ENCODE measurements at regions not wholly inside any gene's neighbourhood (a gene's known extent, or its start where the extent isn't known, plus 50 kb on each side); places are given as distances from the start of the nearest gene placed in this dataset.
"Not testable (repeated sequence)": the region's sequence is repeated elsewhere in the genome, so short reads cannot be mapped to it uniquely, and the experiment has no call there.

GRCh38 chr11:91147885-91148284, 925.0 kb upstream of the CHORDC1 start:
- no peak for DNase-seq (ENCODE audit: low spot score)

GRCh38 chr11:91141655-91142054, 918.8 kb upstream of the CHORDC1 start:
- DNase-seq (ENCODE audit: low spot score), result no peak

- DNase-seq (ENCODE audit: low spot score), result no peak
Observed at GRCh38 chr11:91136631-91137030, 913.8 kb upstream of the CHORDC1 start.

- no peak for DNase-seq (ENCODE audit: low spot score)
Observed at GRCh38 chr11:91133361-91133760, 910.5 kb upstream of the CHORDC1 start.

- no peak for DNase-seq (ENCODE audit: low spot score)
Observed at GRCh38 chr11:91129596-91129995, 906.7 kb upstream of the CHORDC1 start.

- DNase-seq (ENCODE audit: low spot score), result no peak
Observed at GRCh38 chr11:91124363-91124762, 901.5 kb upstream of the CHORDC1 start.

GRCh38 chr11:91115116-91115515, 892.3 kb upstream of the CHORDC1 start:
- DNase-seq (ENCODE audit: low spot score), result no peak

GRCh38 chr11:91104237-91104636, 881.4 kb upstream of the CHORDC1 start:
- peak; percentile 46 for DNase-seq (ENCODE audit: low spot score)

GRCh38 chr11:91100427-91100826, 877.6 kb upstream of the CHORDC1 start:
- DNase-seq (ENCODE audit: low spot score), result peak; percentile 38

GRCh38 chr11:91097083-91097482, 874.2 kb upstream of the CHORDC1 start:
- DNase-seq (ENCODE audit: low spot score), result no peak

GRCh38 chr11:91093141-91093540, 870.3 kb upstream of the CHORDC1 start:
- no peak for DNase-seq (ENCODE audit: low spot score)

GRCh38 chr11:91091563-91091962, 868.7 kb upstream of the CHORDC1 start:
- DNase-seq (ENCODE audit: low spot score), result no peak

GRCh38 chr11:91086028-91086427, 863.2 kb upstream of the CHORDC1 start:
- DNase-seq (ENCODE audit: low spot score), result no peak

GRCh38 chr11:91082255-91082654, 859.4 kb upstream of the CHORDC1 start:
- DNase-seq (ENCODE audit: low spot score), result no peak

GRCh38 chr11:91081440-91082043, 858.7 kb upstream of the CHORDC1 start:
- DNase-seq (ENCODE audit: low spot score), result peak; percentile 18

- no peak for DNase-seq (ENCODE audit: low spot score)
Observed at GRCh38 chr11:91078221-91078620, 855.4 kb upstream of the CHORDC1 start.

GRCh38 chr11:91075032-91075695, 852.3 kb upstream of the CHORDC1 start:
- no peak for DNase-seq (ENCODE audit: low spot score)

- no peak for DNase-seq (ENCODE audit: low spot score)
Observed at GRCh38 chr11:91067666-91068065, 844.8 kb upstream of the CHORDC1 start.

- DNase-seq (ENCODE audit: low spot score), result no peak
Observed at GRCh38 chr11:91066456-91067047, 843.7 kb upstream of the CHORDC1 start.

- not testable (repeated sequence) for DNase-seq (ENCODE audit: low spot score)
Observed at GRCh38 chr11:91063399-91063798, 840.5 kb upstream of the CHORDC1 start.

GRCh38 chr11:91047882-91048281, 825.0 kb upstream of the CHORDC1 start:
- no peak for DNase-seq (ENCODE audit: low spot score)

GRCh38 chr11:91046261-91046660, 823.4 kb upstream of the CHORDC1 start:
- no peak for DNase-seq (ENCODE audit: low spot score)

- DNase-seq (ENCODE audit: low spot score), result no peak
Observed at GRCh38 chr11:91041626-91042025, 818.8 kb upstream of the CHORDC1 start.

GRCh38 chr11:91023731-91024130, 800.9 kb upstream of the CHORDC1 start:
- no peak for DNase-seq (ENCODE audit: low spot score)
